NCI-H526 treated with DMSO at 0.1 percent for 48 hours (cell line): ENCODE measurements at regions not wholly inside any gene's neighbourhood (a gene's known extent, or its start where the extent isn't known, plus 50 kb on each side); places are given as distances from the start of the nearest gene placed in this dataset.

ENCODE experiments used
- DNase-seq: peaks from one replicate; lab custom pipeline; 2025; lab: John Stamatoyannopoulos, UW

DNA sequence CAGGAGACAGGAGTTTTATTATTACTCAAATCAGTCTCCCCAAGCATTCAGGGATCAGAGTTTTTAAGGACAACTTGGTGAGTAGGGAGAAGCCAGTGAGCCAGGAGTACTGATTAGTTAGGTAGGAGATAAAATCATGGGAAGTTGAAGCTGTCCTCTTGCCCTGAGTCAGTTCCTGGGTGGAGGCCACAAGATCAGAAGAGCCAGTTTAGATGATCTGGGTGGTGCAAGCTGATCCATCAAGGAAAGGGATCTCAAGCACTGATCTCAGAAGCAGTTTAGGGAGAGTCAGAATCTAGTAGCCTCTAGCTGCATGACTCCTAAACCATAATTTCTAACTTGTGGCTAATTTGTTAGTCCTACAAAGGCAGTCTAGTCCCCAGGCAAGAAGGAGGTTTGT is 706.5 kb upstream of the MAP3K7 start:
- DNase-seq, result no peak

DNA sequence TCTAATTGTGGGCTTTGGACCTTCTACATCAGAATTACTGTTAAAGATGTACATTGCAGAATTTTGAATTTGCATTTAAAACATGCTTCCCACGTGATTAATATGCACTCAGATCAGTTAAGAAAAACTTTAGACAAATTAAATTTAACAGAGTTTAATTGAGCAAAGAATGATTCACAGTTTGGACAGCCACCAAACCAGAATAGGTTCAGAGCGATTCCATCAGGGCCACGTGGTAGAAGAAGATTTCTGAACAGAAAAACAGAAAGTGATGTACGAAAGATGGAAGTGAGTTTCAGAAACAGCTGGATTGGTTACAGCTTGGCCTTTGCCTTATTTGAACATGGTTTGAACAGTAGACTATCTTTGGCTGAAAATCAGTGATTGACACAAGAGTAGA is 704.2 kb upstream of the MAP3K7 start:
- no peak for DNase-seq

DNA sequence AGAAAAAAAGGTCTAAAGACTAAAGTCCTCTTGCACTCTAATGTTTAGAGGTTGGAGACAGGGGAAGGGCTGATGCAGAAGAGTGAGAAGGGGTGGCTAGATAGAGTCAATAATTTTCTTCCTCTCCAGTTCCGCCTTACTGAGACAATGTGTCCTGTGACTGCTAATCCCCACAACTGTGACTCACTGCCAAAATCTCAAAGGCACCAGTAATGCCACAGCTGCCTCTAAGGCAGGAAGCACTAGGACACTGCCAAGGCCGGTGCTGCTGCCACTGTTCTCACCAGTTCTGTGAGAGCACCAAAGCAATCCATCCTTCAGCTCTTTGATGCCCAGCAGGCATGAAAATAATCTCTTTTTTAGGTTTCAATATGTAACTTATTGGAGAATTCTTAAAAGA is 701.9 kb upstream of the MAP3K7 start:
- no peak for DNase-seq

DNA sequence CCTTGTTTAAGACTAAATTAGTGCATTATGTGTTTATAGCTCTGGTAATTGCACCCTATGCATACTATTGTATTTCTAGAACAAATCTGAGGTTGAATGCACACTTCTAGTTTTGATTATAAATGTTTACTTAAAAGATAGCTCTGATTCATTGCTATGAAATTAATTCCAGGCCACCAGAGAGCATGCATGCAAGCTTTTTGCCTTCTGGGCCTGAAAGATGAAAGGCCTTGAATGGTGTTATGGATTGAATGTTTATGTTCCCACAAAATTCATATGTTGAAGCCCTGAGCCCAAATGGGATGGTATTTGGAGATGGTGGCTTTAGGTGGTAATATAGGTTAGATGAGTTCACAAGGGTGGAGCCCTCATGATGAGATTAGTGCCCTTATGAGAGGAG is 695.0 kb upstream of the MAP3K7 start:
- DNase-seq, result no peak

DNA sequence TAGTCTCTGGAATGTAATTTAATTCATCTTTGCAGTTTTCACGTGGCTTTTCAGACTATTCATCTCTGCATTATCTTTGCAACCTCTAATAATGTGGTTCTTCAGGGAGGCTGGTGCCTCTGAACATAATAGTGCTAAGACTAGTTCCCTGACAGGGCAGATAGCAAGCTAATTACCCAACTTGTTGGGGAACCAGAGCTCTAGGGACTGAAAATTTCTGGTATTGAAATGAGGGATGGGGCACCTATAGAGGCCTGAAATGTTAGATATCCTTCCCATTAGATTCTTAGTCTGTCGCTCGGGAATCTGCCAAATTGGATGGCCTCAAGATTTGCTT is 693.6 kb upstream of the MAP3K7 start:
- DNase-seq, result no peak

DNA sequence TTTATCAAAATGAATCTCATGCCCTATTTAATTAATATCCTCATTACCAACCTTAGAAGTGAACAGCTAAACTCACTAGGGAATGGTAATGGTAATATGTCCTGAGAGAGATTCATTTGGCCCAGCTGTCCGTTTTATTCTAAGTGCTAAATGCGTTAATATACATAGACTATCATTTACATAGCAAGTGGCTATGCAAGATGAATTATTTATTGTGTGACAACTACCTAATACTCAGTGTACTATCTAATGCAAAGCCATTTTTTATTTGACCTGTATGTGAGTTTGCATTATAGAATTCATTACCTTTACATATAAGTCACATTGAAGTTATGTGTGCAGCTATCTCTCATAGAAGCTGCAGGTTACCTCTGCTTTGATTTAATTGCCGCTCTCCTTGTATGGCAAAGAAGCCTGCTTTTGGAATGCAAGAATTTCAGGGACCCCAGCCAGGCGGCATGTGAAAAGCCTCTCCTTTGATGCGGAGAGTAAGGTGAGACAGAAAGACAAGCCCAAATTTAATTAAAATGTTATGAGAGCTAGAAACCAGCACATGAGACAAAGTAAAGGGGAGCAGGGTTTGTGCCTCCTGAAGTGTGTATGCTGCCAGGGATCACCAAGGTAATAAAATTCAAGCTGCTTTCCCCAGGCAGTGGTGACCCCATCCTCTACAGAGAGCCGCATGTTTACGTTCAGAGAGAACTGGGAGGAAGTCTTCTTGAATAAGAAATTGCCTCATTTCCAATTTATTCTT is 693.0 kb upstream of the MAP3K7 start:
- no peak for DNase-seq

DNA sequence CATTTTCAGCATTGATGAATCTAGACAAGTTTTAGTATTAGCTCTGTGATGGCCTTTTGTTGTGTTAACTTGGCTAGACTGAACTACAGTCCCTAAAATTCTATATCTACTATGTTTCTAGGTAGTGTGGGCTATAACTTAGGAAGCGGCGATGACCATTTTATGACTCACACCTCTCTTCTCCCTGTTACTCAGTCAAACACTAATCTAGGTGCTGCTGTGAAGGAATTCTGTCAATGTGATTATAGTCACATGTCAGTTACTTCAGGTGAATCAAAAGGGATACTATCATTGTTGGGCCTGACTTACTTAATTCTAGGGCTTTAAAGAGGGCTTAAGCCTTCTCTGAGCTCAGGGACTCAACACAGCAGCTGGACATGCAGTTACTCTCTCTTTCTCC is 691.5 kb upstream of the MAP3K7 start:
- no peak for DNase-seq

DNA sequence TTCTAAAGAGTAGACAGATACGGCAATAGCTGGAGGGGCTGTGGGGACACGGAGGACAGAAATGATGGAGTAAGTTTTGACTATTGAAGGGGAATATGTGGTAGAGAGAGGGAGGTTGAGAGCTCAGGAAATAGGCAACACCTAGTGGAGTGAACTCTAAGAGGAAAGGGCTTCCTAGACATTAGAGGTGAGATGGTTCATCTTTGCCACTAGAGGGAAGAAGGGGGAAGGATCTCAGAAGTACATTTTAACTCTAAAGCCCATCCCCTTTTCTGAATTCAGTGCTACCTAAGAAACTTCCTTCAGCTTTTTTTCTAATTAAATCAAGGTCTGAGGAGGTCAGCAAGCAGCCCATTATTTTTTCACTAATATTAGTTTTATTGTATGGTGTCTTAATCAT is 689.4 kb upstream of the MAP3K7 start:
- DNase-seq, result no peak

DNA sequence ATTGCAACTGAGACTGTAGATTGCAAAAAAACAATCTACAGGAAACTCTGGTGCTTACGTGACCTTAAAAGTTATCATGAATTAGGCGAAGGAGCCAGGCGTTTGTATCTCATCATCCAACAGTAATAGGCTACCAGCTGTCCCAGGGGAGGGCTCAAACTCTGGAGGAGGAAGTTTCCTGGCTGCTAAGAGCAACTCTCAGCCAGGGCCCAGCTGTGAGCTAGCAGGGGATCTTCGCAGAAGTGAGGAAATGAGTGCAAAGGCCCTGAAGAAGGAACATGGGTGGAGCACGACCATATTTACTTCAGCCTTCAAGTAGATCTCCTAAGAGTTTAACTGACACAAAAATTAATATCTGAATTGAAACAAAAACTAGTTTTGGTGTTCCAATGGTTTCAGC is 686.9 kb upstream of the MAP3K7 start:
- DNase-seq, result no peak

DNA sequence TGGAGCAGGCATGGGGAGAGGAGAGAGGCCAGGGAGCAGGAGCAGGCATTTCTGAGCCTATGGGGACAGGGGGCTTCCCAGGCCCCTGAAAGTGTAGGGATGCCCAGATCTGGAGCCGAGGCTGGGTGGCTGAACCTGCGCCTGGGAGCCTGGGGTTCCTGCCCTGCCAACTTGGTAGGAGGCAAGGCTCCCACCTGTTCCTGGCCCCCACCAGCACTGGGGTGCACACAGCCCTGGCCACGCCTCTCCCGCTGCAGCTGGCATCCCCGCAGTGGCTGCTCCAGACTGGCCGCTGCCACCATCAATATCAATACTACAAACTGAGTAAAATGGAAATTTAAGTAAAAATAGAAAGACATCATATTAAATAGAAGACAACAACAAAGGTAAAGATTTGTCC is 684.9 kb upstream of the MAP3K7 start:
- DNase-seq, result no peak

DNA sequence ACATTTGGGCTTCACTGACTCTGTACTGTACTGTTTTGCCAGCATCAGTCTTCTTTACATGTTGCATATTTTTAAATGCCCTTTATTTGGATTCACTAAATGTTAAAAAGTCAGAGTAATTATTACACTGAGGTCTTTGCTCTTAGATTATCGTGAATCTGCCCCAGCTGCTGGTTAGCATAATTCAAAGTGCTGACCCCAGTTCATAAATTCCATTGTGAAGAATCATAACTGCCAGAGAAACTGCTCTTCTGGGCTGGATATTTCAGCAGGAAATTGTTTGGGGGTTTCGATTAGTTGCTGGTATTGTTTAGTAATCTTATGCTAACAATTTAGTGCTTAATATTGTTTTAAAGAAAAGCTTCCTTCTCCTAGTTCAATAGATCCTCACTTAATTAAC is 682.1 kb upstream of the MAP3K7 start:
- DNase-seq, result no peak

DNA sequence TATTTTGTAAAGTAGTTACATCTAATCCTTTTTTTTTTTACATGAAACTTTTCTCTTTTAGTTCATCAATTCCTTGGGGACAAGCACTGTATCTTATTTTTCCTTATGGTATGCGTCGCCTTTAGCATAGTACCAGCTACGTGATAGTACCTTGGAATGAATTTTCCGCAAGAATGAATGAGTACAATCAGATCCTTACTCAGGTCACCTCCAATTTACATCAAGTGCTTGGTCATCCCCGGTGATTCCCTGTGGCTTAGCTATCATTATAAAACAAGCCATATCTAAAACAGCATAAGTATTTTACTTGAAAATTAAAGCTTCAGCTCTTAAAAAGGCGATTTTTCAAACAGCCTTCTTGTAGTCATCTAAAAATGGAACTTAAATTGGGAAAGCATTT is 680.4 kb upstream of the MAP3K7 start:
- no peak for DNase-seq

DNA sequence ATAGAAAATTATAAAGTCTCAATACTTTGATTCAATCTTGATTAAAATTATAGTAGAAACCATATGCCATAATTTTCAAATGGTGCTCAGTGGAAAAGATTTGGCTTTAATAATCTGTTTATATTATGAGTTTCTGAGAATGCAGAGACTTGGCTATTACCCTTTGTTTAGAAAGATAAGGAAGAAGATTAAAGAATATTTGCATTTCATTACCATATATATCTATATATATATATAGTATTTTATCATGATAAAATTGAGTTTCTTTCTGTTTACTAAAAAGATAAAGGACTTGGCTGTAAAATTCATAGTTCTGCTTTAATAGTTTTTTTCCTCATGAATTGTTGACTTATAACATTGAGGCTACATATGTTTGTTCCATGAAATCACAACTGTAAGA is 679.3 kb upstream of the MAP3K7 start:
- DNase-seq, result no peak

DNA sequence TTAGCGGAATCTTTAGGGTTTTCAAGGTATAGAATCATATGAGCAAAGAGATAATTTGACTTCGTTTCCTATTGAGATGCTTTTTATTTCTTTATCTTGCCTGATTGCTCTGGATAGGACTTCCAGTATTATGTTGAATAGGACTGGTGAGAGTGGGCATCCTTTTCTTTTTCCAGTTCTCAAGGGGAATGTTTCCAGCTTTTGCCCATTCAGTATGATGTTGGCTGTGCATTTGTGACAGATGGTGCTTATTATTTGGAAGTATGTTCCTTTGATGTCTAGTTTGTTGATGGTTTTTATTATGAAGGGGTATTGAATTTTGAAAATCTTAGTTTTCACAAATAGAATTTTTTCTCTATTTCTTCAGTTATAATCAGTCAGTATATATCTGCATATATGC is 656.6 kb upstream of the MAP3K7 start:
- DNase-seq, result no peak

DNA sequence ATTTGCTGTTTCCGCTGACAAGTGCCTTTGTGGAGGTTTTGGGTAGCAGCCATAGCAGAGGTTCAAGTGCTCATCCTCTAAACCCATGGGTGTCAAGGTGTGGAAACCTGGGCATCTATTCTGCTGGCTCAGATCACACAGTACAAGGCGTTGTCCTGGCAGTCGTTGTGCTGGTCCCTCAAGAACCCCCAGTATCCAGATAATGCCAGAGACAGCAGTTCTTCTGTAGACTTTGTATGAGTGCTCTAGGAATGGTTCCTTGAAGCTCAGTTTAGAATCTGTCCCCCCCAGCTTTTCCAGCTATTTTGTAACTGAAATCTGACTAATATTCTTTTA is 655.7 kb upstream of the MAP3K7 start:
- DNase-seq, result no peak

DNA sequence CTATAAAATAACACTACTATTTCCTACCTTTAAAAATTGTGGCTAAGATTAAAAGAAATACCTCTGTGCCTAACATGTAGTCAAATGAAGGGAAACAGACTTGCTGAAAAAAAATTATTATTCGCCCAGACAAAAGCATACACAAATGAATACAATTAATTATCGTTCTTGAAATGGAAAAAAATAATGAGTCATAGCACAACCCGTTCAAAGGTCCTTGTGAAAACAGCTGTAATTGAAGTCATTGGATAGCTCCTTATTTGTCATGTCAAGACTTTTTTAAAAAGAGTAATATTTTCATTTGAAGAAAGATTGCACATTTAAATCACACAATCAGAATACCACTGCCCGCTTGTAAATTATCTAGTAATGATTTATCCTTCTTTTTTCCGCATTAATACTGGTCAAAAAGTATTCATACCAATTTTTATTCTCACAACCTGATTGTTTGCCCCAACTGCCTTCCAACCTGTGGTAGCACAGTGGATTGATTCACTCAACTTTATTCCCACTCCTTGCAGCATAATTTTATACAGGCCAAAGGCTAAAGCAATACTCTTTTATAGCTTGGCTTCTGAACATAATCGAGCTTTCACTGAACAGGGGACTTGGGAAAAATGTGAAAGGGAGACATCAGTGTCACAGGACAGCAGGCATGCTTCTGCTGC is 655.2 kb upstream of the MAP3K7 start:
- DNase-seq, result no peak

DNA sequence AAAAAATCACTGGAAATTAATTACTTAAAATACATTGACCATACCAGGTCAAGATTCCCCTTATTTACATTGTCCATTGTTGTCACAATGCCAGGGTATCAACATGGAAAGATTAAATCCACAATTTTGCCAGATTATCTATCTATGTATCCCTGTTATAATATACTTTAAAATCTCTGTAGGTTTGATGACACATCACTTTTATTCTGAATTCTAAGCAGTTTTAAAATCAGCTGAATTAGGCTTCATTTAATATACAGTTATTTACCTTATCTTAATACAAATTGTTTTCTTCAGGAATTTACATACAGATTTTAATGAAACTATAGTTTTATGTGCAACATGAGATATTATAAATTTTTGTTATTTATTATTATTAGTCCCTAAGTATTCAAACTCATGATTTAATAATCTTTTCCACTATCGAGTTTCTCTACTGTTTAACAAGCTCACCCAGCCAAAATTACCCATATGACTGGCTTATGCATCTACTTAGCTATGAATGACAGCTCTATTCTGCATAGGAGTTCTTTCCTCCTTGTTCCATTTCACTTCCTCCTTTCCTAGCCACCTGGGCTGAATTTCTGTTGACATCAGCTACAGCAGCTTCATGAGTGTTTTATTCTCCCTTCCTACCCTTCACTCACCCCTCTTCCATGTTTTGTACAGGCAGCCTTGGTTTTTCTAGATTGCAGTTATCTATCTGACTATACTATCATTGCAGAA is 654.2 kb upstream of the MAP3K7 start:
- peak; percentile 5 for DNase-seq

DNA sequence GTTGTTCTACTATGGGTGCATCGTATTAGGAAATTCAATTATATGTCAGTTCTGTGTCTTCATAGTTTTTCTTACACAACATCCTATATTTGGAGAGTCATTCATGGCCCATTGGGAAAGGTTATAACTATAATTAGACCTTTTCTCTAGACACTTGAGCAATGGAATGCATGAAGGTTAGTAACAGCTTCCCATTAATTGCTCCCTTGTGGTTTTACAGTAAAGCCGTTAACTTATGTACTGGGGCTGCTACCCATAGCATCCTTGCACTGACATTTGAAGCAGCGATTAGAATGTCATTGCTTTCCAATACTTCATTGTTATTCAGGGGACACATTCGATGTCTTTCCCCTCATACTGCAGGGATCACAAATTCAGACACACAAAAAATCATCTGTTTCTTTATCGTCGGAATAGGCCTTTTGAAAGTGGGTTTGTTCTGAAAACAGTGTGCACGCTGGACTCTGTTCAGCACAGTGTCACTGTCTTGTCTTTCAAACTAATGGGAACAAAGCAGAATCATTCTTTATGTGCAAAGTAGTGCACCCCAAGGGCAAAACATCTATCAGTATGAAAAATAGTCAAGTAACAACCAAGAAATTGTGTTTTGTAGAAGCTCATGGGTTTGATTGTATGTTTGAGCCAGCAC is 634.3 kb upstream of the MAP3K7 start:
- DNase-seq, result no peak

DNA sequence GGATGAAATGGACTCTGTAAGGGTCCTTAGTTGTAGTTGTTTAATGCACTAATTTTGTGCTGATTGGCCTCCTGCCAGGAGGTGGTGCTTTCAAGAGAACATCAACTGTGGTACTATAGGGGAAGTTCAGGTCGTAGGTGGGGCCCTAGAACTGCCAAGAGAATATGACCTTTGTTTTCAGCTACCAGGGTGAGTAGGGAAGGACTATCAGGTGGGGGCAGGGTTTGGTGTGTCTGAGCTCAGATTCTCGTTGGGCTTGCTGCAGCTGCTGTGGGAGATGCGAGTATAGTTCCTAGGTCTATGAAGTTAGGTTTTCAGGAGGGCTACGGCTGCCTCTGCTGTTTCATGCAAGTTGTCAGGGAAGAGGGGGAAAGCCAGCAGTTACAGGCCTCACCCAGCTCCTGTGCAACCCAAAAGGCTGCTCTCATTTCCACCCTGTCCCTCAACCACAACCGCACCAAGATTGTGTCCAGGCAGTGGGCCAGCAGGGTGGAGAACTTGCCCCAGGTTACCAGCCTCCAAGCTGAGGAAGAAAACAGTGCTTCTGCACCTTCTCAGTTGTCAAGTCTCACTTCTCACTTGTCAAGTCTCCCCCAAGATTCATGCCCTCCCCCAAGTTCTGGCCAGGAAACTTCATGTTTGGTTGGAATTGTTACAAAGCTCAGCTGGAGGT is 626.5 kb upstream of the MAP3K7 start:
- no peak for DNase-seq

DNA sequence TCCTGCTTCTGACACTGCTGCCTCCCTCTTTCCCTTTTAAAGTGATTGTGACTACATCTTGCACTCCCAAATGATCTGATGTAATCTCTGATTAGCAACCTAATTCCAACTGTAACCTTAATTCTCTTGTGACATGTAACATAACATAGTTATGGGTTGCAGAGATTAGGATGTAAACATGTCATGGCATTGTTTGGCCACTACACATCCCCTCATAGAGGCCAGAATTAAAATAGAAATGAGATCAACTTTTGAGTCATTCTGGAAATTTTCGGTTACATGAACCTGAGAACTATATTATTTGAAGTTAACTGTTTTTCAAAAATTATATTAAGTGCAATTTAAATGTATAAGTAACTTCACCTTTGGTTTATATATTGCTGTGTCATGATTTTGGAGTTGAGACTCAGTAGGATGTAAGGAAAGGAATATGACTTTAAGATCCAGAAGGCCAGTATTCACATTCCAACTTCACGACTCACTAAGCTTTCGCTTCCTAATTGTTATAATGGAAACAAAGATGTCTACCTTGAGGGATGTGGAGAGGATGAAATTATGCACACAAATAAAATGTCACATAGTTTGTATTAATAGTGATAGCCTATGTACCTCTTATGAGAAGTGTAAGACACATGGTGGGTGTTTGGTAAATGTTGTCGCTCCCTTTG is 611.9 kb upstream of the MAP3K7 start:
- no peak for DNase-seq

DNA sequence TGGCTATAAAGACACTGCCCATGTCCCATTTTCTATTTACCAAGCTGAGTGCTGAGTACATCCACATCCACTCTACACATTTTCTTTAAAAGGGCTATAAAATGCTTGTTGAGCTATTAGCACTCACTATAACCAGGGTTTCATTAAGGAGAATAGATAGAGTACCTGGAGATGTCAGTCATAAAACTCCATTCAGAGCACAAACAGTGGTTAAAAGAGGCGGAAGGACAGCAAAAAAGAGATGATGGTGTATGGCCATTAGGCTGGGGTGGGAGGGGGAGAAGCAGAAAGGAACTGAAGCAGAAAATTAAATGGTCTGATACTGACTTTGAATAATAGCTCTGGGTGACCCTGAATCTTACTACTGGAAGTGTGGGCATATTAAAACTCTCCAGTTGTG is 609.9 kb upstream of the MAP3K7 start:
- no peak for DNase-seq

DNA sequence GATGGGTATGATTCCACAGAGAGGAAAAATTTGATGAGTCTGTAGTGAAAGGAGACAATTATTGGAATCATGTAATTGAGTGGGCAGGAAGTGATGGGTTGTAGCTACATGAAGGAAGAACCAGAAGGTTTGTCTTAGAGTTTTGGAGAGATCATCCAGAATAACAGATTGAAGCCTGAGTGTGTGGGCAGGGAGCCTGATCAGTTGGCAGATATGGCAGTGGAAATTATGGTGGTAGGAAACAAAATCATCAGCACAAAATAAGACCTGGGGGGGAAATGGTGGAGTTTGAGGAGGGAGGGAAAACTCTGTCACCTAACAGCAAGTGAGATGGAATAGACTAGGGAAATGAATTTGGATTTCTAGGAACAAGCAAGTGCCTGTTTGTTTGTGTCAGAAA is 606.6 kb upstream of the MAP3K7 start:
- DNase-seq, result no peak
